GM12875 (cell line): ENCODE measurements at regions not wholly inside any gene's neighbourhood (a gene's known extent, or its start where the extent isn't known, plus 50 kb on each side); places are given as distances from the start of the nearest gene placed in this dataset.
A peak's percentile ranks its signal among the peaks of the same experiment; 100 is the strongest.

ENCODE experiments used
- H3K4me3 ChIP-seq: one replicate; pipeline ENCODE4 v1.5.1; 2011; ENCODE audit warnings: low read depth, low read length, control low read depth
- CTCF ChIP-seq: IDR thresholded peaks from 2 replicates; pipeline ENCODE4 v1.5.1; 2011; ENCODE audit warnings: low read depth, mild to moderate bottlenecking, control low read depth, inconsistent platforms, low read length, moderate library complexity, borderline replicate concordance; ENCODE audit not compliant: insufficient read depth

- no peak for TF ChIP-seq CTCF
- no peak overlapping the region for H3K4me3 ChIP-seq
Measured at GRCh38 chr16:56057151-56057550, 134.1 kb upstream of the GNAO1 start.

- no peak overlapping the region for H3K4me3 ChIP-seq
- no peak for TF ChIP-seq CTCF
Measured at GRCh38 chr16:56050916-56051315, 140.4 kb upstream of the GNAO1 start.

GRCh38 chr16:56048425-56049105, 142.7 kb upstream of the GNAO1 start:
- H3K4me3 ChIP-seq, result no peak overlapping the region
- TF ChIP-seq CTCF, result no peak

- TF ChIP-seq CTCF, result no peak
- H3K4me3 ChIP-seq, result no peak overlapping the region
Measured at GRCh38 chr16:56047307-56048234, 143.7 kb upstream of the GNAO1 start.

GRCh38 chr16:56042416-56042815, 148.9 kb upstream of the GNAO1 start:
- TF ChIP-seq CTCF, result no peak

GRCh38 chr16:56041556-56042140, 149.6 kb upstream of the GNAO1 start:
- no peak overlapping the region for H3K4me3 ChIP-seq
- TF ChIP-seq CTCF, result peak; percentile 55

More at GRCh38 chr16:56042416-56042815, 148.9 kb upstream of the GNAO1 start:
- H3K4me3 ChIP-seq, result no peak overlapping the region

GRCh38 chr16:56038564-56039098, 152.7 kb upstream of the GNAO1 start:
- no peak overlapping the region for H3K4me3 ChIP-seq

More at GRCh38 chr16:56038564-56039098, 152.7 kb upstream of the GNAO1 start:
- no peak for TF ChIP-seq CTCF
